Natural killer cell (primary cell): ENCODE measurements at regions not wholly inside any gene's neighbourhood (a gene's known extent, or its start where the extent isn't known, plus 50 kb on each side); places are given as distances from the start of the nearest gene placed in this dataset.

Experiments used
- ATAC-seq, 3 donors: fragments of 150-1000 bp in 2 of 3; fragments of 200-7000 bp in 1 of 3; cut with Tn5 transposase; 1 replicate in 1 of 3; 2 replicates in 2 of 3; pipeline ENCODE4 v1.10.0; 2021; ENCODE audit warnings: mild to moderate bottlenecking in 2 of 3, moderate library complexity in 2 of 3
- DNase-seq, 2 donors: peaks; one replicate each; pipeline versions ENCODE4 v3.0.0 to v3.0.0-alpha.2; 2013 to 2021; ENCODE audit warnings: mixed read lengths in 1 of 2
- H3K27ac ChIP-seq: one replicate; pipeline ENCODE4 v1.5.1; 2013; ENCODE audit warnings: mild to moderate bottlenecking, low read length
- H3K27me3 ChIP-seq: one replicate; pipeline ENCODE4 v1.6.1; 2013; ENCODE audit warnings: low read length; ENCODE audit not compliant: control insufficient read depth, insufficient read depth
- H3K36me3 ChIP-seq: one replicate; pipeline ENCODE4 v1.6.1; 2013; ENCODE audit warnings: low read length; ENCODE audit not compliant: control insufficient read depth, insufficient read depth
- H3K4me1 ChIP-seq: one replicate; pipeline ENCODE4 v1.6.1; 2013; ENCODE audit warnings: low read length; ENCODE audit not compliant: control insufficient read depth, insufficient read depth
- H3K4me3 ChIP-seq: one replicate; pipeline ENCODE4 v1.5.1; 2013; ENCODE audit warnings: low read length
- H3K9me3 ChIP-seq: one replicate; pipeline ENCODE4 v1.6.1; 2013; ENCODE audit warnings: low read length; ENCODE audit not compliant: control insufficient read depth, insufficient read depth
- H3K27ac Mint-ChIP-seq, 2 donors: one replicate each; pipeline ENCODE4 v1.8.0; 2022; ENCODE audit warnings: mild to moderate bottlenecking in 2 of 2, mixed read lengths in 2 of 2, moderate library complexity in 1 of 2
- H3K27me3 Mint-ChIP-seq, 2 donors: one replicate each; pipeline ENCODE4 v1.8.0; 2022; ENCODE audit warnings: low read depth in 2 of 2, mixed read lengths in 2 of 2
- H3K36me3 Mint-ChIP-seq: one replicate; pipeline ENCODE4 v1.8.0; 2022; ENCODE audit warnings: mixed read lengths
- H3K4me1 Mint-ChIP-seq, 2 donors: one replicate each; pipeline ENCODE4 v1.8.0; 2022; ENCODE audit warnings: mixed read lengths in 2 of 2
- H3K4me3 Mint-ChIP-seq: one replicate; pipeline ENCODE4 v1.8.0; 2022; ENCODE audit warnings: mild to moderate bottlenecking, moderate library complexity, mixed read lengths
- H3K9me3 Mint-ChIP-seq, 2 donors: one replicate each; pipeline ENCODE4 v1.8.0; 2022; ENCODE audit warnings: mixed read lengths in 2 of 2
- WGBS: methylation state at CpG from one replicate; pipeline ENCODE4 v1.1.7; 2013; ENCODE audit warnings: missing lambda C conversion rate; ENCODE audit not compliant: insufficient coverage; 5-methylcytosine and 5-hydroxymethylcytosine counted together
- intact Hi-C: fragments of 100-400 bp; cut with micrococcal nuclease; formaldehyde crosslinking; loops from one replicate; pipeline ENCODE4 v1.14.2; 2022
- TF ChIP-seq, protein P1 (sequence below): fragments of 200-600 bp; IDR thresholded peaks from one replicate; pipeline ENCODE4 v1.8.0; 2022; ENCODE audit warnings: antibody characterized with exemption

DNA sequence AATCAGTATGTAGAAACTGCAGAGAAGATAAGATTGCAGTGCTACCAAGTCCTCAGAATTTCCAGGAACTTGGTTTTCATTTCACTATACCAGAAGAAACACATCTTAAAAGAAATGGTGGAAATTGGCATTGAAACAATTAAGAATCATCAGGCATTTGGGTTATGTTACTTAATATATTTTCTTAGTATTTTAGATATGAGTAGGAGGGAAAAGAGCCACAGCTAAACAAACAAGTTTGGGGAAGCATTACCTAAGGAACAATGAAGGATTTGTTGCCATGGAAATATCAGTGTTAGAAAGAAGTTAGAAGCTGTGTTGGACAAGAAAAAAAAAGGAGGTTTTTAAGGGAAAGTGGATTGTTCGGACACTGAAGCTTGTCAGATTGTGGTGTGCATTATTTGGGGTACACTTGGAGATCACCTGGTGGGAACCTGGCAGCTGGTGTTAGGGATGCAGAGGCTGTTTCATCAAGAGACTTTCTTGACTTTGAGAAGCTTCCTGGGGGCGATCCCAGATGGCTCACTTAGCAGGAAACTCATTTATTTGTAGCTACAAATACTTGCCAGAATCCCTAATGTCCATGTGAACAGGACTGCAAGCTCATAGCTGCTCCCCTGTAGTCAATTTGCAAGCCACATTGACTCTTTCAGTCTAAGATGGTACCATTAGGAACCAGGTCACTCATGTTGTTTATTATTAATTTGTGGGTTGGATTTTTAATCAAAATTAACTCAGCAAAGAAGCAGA lies 246.7 kb downstream of the RFC3 start:
- Histone ChIP-seq H3K9me3 (peaks cover 4% of the 10 kb centered on the region), H3K27me3 (no peaks in the 10 kb centered on the region), H3K4me1 (no peaks in the 10 kb centered on the region), H3K27ac (no peak overlapping the region), H3K4me3 (no peak overlapping the region), H3K36me3 (no peaks in the 10 kb centered on the region)
- TF ChIP-seq, protein P1, sequence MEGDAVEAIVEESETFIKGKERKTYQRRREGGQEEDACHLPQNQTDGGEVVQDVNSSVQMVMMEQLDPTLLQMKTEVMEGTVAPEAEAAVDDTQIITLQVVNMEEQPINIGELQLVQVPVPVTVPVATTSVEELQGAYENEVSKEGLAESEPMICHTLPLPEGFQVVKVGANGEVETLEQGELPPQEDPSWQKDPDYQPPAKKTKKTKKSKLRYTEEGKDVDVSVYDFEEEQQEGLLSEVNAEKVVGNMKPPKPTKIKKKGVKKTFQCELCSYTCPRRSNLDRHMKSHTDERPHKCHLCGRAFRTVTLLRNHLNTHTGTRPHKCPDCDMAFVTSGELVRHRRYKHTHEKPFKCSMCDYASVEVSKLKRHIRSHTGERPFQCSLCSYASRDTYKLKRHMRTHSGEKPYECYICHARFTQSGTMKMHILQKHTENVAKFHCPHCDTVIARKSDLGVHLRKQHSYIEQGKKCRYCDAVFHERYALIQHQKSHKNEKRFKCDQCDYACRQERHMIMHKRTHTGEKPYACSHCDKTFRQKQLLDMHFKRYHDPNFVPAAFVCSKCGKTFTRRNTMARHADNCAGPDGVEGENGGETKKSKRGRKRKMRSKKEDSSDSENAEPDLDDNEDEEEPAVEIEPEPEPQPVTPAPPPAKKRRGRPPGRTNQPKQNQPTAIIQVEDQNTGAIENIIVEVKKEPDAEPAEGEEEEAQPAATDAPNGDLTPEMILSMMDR, result no peak
- 76% methylated on average over 2 of the region's 2 CpGs for WGBS
- intact Hi-C loops, result no loop called here
- Mint-ChIP-seq H3K9me3 (peaks cover 4 to 14% of the 10 kb centered on the region in 2 donors), H3K4me3 (no peak overlapping the region), H3K27ac (no peak overlapping the region), H3K27me3 (no peaks in the 10 kb centered on the region), H3K36me3 (no peaks in the 10 kb centered on the region), H3K4me1 (no peaks in the 10 kb centered on the region)
- ATAC-seq (no peak), DNase-seq (no peak)

DNA sequence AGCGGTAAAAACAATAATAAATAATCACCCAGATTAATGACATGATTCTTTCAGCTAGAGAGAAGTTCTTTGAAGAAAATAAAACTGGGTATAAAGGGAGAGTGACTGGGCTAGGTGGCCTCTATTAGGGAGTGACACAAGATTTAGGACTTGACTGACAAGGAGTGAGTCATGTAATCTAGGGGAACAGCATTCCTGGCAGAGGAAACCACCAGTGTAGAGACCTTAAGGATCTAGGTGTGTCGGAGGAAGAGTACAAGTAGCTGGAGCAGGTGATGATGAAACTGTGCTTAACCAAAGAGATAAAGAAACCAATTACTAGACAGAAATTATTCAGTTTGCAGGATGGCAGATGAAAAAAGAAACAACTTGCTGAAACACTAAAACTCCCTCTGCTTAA lies 248.0 kb downstream of the RFC3 start:
- Mint-ChIP-seq H3K9me3 (peaks cover 4 to 12% of the 10 kb centered on the region in 2 donors), H3K27ac (no peak overlapping the region), H3K4me1 (no peaks in the 10 kb centered on the region), H3K27me3 (no peaks in the 10 kb centered on the region), H3K4me3 (no peak overlapping the region), H3K36me3 (no peaks in the 10 kb centered on the region)
- H3K4me3 ChIP-seq, result no peak overlapping the region
- H3K36me3 ChIP-seq, result no peaks in the 10 kb centered on the region
- H3K9me3 ChIP-seq, result peaks cover 4% of the 10 kb centered on the region
- 92% methylated on average over 1 of the region's 2 CpGs for WGBS
- DNase-seq (no peak), ATAC-seq (no peak)
- no peaks in the 10 kb centered on the region for H3K4me1 ChIP-seq
- no peaks in the 10 kb centered on the region for H3K27me3 ChIP-seq
- H3K27ac ChIP-seq, result no peak overlapping the region
- intact Hi-C loops, result no loop called here
- TF ChIP-seq, protein P1, result no peak

DNA sequence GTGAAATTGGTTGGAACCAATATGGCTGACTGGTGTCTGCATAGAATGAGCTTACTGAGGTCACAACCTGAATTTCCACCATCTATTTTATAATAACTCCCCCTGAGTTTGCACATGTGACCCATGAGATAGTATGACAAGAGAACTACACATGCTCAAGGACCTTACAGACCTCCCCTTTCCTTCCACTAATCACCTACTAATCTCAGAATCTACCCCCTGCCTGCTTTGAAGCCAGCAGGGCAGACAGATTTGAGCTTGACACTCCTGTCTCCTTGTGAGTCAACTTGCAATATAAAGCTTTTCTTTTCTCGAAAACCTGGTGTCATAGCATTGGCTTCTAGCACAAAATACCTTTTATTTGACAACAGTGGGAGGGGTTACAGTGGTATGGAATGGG lies 248.4 kb downstream of the RFC3 start:
- no peak overlapping the region for H3K4me3 Mint-ChIP-seq
- H3K36me3 ChIP-seq, result no peaks in the 10 kb centered on the region
- WGBS, result 90% methylated on average over 1 of the region's 1 CpG
- peaks cover 4% of the 10 kb centered on the region for H3K9me3 ChIP-seq
- H3K27me3 Mint-ChIP-seq, result no peaks in the 10 kb centered on the region
- no peak overlapping the region for H3K4me3 ChIP-seq
- no peaks in the 10 kb centered on the region for H3K4me1 ChIP-seq
- intact Hi-C loops, result no loop called here
- H3K36me3 Mint-ChIP-seq, result no peaks in the 10 kb centered on the region
- H3K27ac ChIP-seq, result no peak overlapping the region
- no peak for ATAC-seq
- H3K4me1 Mint-ChIP-seq, result no peaks in the 10 kb centered on the region
- no peak overlapping the region for H3K27ac Mint-ChIP-seq
- DNase-seq, result no peak
- H3K9me3 Mint-ChIP-seq, result peaks cover 6 to 14% of the 10 kb centered on the region in 2 donors
- TF ChIP-seq, protein P1, result no peak
- no peaks in the 10 kb centered on the region for H3K27me3 ChIP-seq

DNA sequence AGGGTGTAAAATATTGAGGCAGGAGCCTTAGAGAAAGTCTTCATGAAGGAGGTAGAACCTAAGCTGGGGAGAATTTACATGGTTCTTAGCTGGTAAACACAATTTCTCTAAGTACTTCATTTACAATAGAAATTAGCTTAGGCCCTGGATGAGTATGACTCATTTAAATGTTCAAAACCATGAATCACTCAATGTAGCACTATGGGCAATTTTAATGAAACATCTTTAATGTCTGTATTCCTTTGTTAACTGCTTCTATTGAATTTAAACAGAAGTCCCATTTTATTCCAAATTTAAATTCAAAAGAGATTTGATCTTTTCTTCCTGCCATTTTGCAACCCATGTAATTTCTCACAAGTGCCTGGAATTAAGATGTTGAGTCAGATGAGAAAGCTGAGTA lies 252.1 kb downstream of the RFC3 start:
- Mint-ChIP-seq H3K36me3 (no peaks in the 10 kb centered on the region), H3K4me3 (no peak overlapping the region), H3K9me3 (peaks cover 12 to 18% of the 10 kb centered on the region in 2 donors), H3K27me3 (no peaks in the 10 kb centered on the region), H3K27ac (no peak overlapping the region), H3K4me1 (no peaks in the 10 kb centered on the region)
- Histone ChIP-seq H3K4me3 (no peak overlapping the region), H3K27me3 (no peaks in the 10 kb centered on the region), H3K4me1 (no peaks in the 10 kb centered on the region), H3K9me3 (no peaks in the 10 kb centered on the region), H3K36me3 (no peaks in the 10 kb centered on the region), H3K27ac (no peak overlapping the region)
- ATAC-seq, result no peak
- intact Hi-C loops, result no loop called here
- DNase-seq, result no peak
- TF ChIP-seq, protein P1, result no peak
